Astrocyte of the spinal cord (primary cell): ENCODE measurements at regions not wholly inside any gene's neighbourhood (a gene's known extent, or its start where the extent isn't known, plus 50 kb on each side); places are given as distances from the start of the nearest gene placed in this dataset.
"Not testable (repeated sequence)": the region's sequence is repeated elsewhere in the genome, so short reads cannot be mapped to it uniquely, and the experiment has no call there.

Experiments
- DNase-seq: peaks from one replicate; pipeline ENCODE4 v3.0.0; 2011; ENCODE audit warnings: low read depth, low spot score
- H3K4me3 ChIP-seq: 2 replicates; pipeline ENCODE4 v1.5.1; 2011; ENCODE audit warnings: low read depth, mild to moderate bottlenecking, low read length, moderate library complexity
- in situ Hi-C: cut with HindIII; loops from 2 replicates; pipeline ENCODE4 v1.10.0; 2017; ENCODE audit warnings: low sequenced_read_pairs
- TF ChIP-seq, protein P1 (sequence below): IDR thresholded peaks from 2 replicates; pipeline ENCODE4 v1.5.1; 2012; ENCODE audit warnings: low read depth, mild to moderate bottlenecking, low read length, inconsistent platforms

DNA sequence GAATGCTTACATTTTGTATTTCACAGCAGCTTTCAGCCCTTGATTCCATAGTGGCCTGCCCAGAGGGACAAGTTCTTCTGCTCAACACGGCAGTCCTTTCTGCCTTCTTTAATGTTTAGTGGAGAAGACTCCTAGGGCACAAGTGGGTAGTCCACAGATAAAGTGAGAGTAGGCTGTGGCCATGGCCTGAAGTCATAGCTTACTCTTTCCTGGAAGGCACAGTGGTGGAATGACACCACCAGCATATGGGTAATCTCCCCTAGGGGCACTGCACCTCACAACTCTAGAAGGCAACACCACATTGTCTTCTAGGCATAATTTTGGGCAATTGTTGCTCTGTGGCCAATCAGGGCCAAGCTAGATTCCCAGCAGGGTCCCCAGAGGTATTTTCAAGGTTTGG, 155.4 kb upstream of the MAMLD1 start:
- in situ Hi-C loops = no loop called here
- DNase-seq = no peak
- TF ChIP-seq, protein P1, sequence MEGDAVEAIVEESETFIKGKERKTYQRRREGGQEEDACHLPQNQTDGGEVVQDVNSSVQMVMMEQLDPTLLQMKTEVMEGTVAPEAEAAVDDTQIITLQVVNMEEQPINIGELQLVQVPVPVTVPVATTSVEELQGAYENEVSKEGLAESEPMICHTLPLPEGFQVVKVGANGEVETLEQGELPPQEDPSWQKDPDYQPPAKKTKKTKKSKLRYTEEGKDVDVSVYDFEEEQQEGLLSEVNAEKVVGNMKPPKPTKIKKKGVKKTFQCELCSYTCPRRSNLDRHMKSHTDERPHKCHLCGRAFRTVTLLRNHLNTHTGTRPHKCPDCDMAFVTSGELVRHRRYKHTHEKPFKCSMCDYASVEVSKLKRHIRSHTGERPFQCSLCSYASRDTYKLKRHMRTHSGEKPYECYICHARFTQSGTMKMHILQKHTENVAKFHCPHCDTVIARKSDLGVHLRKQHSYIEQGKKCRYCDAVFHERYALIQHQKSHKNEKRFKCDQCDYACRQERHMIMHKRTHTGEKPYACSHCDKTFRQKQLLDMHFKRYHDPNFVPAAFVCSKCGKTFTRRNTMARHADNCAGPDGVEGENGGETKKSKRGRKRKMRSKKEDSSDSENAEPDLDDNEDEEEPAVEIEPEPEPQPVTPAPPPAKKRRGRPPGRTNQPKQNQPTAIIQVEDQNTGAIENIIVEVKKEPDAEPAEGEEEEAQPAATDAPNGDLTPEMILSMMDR = no peak
- H3K4me3 ChIP-seq = no peak overlapping the region

DNA sequence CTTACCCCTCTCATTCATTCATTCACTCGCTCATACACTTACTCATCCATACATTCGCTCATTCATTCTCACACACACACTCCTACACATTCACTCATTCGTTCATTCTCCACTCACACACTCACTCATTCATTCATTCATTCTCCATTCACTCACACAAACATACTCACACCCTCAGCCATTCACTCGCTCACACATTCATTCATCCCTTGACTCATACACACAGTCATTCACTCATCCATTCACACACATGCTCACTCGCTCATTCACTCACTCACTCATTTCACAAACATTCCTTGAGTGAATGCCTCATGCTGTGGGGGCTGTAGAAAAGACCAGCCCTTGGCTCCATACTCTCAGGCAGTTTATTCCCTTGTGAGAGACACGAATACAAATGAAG, 151.1 kb upstream of the MAMLD1 start:
- TF ChIP-seq, protein P1 = no peak
- peak; percentile 13 for DNase-seq
- in situ Hi-C loops = no loop called here
- H3K4me3 ChIP-seq = no peak overlapping the region

DNA sequence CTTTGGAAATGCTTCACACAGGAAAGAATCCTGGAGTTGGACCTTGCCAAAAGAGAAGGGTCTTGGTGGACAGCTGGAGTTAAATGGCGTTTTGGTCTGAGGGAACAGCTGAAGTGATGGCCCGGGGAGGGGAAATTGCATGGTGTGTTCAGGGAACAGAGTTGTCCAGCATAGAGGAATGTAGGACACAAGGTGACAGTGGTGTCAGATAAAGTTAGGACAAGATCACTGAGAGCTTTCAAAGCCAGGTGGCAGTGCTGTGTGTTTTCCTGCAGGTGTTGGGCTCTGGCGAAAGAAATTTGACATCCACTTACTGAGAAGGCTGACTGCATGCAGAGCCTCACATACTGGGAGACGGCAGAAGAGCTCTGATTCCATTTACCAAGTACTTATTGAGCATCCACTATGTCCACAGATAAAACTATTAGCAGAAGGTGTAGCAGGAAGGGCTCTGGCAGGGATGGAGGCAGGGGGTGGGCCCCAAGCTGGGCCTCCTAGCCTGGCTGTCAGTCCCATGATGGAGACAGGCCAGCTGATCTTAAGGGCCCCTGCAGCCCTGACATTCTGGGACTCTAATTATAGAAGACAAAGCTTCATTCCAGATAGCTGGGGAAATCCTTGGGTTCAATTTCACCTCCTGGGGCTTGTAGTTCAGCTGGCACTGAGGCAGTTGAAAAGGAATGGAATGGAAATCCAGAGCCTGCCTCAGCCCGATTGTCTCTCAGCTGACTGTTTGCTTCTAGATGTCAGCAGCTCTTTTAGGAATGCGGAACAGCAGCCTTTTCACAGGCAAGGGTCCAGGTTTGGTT, 150.2 kb upstream of the MAMLD1 start:
- TF ChIP-seq, protein P1 = no peak
- peak; percentile 12 for DNase-seq
- no peak overlapping the region for H3K4me3 ChIP-seq
- in situ Hi-C loops = no loop called here

GRCh38 chrX:150213481-150214030, 149.6 kb upstream of the MAMLD1 start:
- TF ChIP-seq, protein P1 = no peak
- DNase-seq = no peak

DNA sequence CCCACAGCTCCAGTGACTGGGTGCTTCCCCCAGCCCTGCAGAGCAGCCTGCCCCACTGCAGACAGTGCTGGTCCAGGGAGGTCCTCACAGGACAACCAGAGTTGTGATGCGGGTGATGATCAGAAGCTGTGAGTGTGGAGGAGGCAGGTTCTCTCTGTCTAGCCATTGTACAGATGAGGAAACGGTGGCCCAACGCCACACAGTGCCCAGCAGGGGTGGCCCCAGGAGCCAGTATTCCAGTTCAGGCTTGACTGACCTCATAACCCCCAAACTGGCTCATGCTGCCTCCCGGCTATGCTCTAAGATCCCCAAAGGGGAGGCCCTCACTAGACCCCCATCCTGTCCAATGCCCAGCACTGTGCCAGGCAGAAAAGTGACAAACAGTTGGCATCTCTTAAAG, 147.1 kb upstream of the MAMLD1 start:
- H3K4me3 ChIP-seq, DNase-seq, in situ Hi-C loops: not testable (repeated sequence)

More at GRCh38 chrX:150213481-150214030, 149.6 kb upstream of the MAMLD1 start:
- no peak overlapping the region for H3K4me3 ChIP-seq
- in situ Hi-C loops = no loop called here

DNA sequence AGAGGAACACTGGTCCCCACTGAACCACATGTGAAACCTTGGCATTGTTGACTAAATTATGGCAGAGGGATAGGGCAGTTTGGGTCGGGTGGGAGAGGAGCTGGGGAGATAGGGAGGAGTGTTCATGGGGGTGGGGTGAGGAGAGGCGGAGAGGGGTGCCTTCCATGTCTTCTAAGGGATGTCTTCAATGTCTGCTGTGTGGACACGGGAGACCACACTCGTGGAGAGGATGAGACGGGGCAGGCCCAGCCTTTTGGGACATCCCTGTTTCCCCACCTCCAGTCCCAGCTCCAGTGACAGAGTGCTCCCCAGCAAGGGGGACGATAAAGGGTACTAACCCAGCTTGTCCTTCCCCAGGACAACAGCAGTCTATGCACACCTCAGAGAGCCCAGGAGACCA, 146.4 kb upstream of the MAMLD1 start:
- in situ Hi-C loops = no loop called here
- DNase-seq = no peak
- TF ChIP-seq, protein P1 = no peak
- H3K4me3 ChIP-seq = no peak overlapping the region

- no peak for DNase-seq
- TF ChIP-seq, protein P1 = no peak
- in situ Hi-C loops = no loop called here
- H3K4me3 ChIP-seq = no peak overlapping the region
These were observed 145.5 kb upstream of the MAMLD1 start for GRCh38 chrX:150217609-150218008.
